ENCODE measurements at regions not wholly inside any gene's neighbourhood (a gene's known extent, or its start where the extent isn't known, plus 50 kb on each side); places are given as distances from the start of the nearest gene placed in this dataset.

GRCh38 chr5:125043781-125044391, 297.4 kb upstream of the ZNF608 start:
- DNase-seq (ENCODE audit: low read depth in 2 of 3, low spot score in 2 of 3), result no peak

DNA sequence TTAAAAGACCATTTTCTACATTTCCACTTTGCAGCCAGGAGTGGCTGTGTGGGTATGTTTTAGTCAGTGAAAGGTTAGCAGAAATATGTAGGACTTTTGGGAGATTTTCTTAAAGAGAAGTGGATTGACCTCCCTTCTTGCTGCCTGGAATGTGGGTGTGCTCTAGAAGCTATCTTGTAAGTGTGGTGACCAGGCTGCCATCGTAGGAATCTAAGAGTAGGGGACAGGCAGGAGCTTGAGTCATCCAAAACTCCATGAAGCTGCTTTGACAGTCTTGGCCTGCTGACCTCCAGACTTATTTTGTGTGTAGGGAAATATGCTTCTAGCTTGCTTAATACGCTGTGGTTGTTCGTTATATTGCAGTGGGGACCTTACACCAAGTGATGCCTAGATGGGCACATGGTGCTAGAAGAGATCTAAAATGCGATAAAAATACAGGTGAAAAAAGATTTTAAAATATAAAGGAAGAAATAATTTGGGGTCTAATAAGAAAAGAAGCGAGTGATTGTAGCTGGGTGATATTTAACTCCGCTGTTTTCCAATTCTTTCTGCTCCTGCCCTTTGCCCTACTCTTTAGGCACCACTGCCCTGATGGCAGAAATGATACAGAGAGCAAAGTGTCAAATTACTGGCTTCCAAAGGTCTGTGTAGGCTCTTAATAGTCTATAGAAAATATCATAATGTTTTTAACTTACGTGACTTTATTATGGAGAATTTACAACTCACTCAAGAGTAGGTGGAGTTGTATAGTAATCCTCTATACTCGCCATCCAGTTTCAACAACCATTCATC, 298.2 kb upstream of the ZNF608 start:
- no peak for DNase-seq (ENCODE audit: low read depth in 2 of 3, low spot score in 2 of 3)

DNA sequence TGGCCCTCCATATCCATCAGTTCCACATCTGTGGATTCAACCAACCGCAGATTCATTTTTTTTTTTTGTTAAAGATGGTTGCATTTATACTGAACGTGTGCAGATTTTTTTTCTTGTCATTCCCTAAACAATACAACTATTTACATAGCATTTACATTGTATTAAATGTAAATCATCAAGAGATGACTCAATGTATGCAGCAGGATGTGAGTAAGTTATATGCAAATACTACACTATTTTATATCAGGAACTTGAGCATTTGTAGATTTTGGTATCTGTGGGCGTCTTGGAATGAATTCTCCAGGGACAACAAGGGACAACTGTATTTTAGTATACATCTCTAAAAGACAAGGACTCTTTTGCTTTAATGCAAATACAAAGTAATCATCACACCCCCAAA, 299.2 kb upstream of the ZNF608 start:
- no peak for DNase-seq (ENCODE audit: low read depth in 2 of 3, low spot score in 2 of 3)

- no peak for DNase-seq (ENCODE audit: low read depth in 2 of 3, low spot score in 2 of 3)
Observed at GRCh38 chr5:125046838-125047237, 300.4 kb upstream of the ZNF608 start.

DNA sequence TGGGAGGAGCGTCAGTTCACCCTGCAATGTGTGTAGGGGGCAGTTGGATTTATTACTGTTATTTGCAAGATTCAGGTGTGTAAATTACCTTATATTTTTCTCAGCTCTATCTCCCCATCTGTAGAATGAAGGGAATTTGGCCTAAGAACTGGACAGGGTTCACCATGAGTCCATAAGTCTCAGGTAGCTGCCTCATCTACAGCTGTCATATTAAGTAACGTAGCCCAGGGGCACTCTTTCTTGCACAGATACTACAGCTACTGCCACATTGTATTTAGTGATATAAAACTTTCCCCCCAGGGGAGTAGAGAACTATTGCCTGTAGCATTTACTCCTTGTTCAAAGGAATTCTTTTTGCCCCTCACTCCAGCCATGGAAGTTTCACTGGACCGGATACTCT, 301.4 kb upstream of the ZNF608 start:
- no peak for DNase-seq (ENCODE audit: low read depth in 2 of 3, low spot score in 2 of 3)

- no peak for DNase-seq (ENCODE audit: low read depth in 2 of 3, low spot score in 2 of 3)
Observed at GRCh38 chr5:125049721-125050702, 303.6 kb upstream of the ZNF608 start.

GRCh38 chr5:125050926-125051325, 304.5 kb upstream of the ZNF608 start:
- no peak for DNase-seq (ENCODE audit: low read depth in 2 of 3, low spot score in 2 of 3)

DNA sequence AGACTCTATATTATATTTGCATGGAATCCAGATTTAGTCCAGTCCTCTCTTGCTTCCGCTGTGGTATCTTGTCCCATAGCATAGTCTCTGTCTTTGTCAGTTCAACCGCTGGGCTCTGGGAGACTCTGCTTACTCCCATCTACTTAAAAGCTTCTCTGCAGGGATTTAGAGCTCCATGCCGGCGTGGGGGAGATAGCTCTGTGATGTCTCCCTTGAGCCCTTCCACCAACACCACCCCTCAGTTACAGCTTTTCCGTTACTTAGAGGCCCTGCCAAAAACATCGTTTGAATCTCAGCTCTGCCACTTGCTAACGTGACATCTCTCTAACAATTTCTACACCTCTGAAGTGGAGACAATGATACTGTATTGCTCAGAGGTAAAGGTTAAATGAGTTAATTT, 306.1 kb upstream of the ZNF608 start:
- no peak for DNase-seq (ENCODE audit: low read depth in 2 of 3, low spot score in 2 of 3)

GRCh38 chr5:125053179-125053578, 306.7 kb upstream of the ZNF608 start:
- DNase-seq (ENCODE audit: low read depth in 2 of 3, low spot score in 2 of 3), result no peak

GRCh38 chr5:125054146-125054545, 307.7 kb upstream of the ZNF608 start:
- DNase-seq (ENCODE audit: low read depth in 2 of 3, low spot score in 2 of 3), result no peak

GRCh38 chr5:125056671-125057485, 310.4 kb upstream of the ZNF608 start:
- DNase-seq (ENCODE audit: low read depth in 2 of 3, low spot score in 2 of 3), result no peak

DNA sequence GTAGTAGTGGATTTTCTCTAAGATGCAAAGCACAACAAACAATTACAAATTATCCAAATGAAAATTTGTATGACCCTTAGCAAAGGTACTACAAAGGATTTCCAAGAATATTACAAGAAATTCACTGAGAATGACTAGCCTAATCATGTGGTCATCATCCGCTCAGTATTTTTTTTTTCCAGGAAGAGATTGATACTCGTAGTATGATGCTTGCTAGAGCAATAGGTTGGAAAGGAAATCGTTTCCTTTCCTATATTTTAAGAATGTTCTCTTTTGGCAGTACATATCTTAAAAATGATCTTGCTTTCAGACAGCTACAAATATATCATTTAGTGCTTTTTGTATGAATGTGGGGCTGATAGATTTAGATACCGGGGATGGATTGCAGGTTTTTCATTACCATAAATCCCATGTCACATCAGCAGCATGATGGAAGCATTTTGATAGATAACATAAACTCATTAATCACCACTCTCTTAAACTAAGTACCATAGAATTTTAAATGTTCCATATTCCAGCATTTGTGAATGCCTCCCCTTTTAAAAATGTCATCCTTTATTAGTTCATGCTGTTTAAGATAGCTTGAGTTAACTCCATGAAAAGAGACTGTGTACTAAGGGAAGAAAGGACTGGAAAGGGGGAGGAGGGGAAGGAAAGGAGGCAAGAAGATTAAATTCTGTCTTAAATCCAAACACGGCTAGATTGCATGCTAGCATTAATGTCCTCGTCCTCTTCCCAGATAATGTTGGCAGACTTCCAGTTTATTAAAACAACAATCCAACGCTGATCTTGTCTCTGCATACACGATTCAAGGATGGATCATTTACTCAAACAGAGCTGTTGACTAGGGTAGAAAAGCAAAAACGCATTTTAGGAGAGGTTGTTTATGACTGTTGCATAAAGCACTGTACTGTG, 311.7 kb upstream of the ZNF608 start:
- DNase-seq (ENCODE audit: low read depth in 2 of 3, low spot score in 2 of 3), result no peak

DNA sequence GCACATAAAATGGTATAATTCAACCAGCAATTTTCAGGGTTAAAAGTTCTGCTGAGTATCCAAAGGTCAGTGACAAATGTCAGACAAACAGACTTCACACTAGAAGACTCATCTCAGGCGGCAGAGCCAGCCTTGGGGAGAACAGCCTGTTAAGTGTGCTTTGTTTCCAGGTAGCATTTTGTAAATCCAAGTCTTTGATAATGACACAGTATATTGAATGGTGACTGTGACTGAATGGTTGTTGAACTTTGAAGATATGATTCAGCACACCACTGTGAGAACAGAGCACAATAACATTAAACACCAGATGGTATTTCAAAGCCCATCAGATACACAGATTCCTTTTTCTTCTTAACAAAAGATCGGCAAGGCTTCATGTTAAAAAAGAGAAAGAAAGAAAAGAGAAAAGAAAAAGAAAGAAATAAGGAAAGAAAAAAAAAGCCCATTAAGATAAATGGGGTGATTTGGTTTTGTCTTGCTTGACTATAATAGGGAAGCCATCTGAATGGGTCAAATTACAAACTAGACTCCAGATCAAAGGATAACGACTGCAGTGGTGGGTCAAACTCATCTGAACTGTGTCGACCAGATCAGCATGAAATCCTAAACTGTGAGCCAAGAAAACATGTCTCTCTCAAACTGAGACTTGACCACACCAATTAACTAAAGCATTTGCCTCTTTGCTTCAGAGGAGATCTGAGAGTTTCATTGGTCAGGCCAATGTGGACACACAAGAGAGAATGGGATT, 313.0 kb upstream of the ZNF608 start:
- DNase-seq (ENCODE audit: low read depth in 2 of 3, low spot score in 2 of 3), result no peak

- DNase-seq (ENCODE audit: low read depth in 2 of 3, low spot score in 2 of 3), result no peak
Observed at GRCh38 chr5:125061726-125062125, 315.3 kb upstream of the ZNF608 start.

- DNase-seq (ENCODE audit: low read depth in 2 of 3, low spot score in 2 of 3), result no peak
Observed at GRCh38 chr5:125064621-125065438, 318.4 kb upstream of the ZNF608 start.

DNA sequence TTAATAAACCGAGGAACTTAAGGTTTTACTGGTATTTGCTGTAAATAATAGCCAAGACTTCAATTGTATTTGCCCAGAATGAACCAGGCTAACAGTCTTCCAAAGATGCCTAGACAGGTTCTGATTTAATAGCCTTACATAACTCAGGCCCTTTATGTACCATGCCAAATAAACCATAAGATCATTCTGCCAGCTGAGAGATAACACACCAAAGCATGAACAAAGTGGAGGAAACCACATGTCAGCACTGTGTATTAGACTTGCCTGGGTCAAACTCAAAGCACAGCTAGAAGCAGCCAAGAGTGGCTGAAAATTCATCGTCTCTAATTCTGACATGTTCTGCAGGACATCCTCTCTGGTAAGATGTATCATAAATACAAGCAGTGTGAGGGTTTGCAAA, 319.3 kb upstream of the ZNF608 start:
- DNase-seq (ENCODE audit: low read depth in 2 of 3, low spot score in 2 of 3), result no peak

GRCh38 chr5:125070961-125071360, 324.5 kb upstream of the ZNF608 start:
- DNase-seq (ENCODE audit: low read depth in 2 of 3, low spot score in 2 of 3), result no peak

DNA sequence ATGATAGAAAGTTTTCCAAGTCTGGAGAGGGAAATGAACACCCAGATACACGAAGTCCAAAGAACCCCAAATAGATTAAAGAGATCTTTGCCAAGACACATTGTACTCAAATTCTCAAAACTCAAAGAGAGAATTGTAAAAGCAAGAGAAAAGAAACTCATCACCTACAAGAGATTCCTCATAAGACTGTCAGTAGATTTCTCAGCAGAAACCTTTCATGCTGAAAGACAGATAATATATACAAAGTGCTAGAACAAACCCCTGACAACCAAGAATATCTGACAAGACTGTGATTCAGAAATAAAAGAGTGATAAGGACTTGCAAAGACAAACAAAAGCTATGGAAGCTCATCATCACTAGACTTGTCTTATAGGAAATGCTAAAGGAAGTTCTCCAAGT, 326.7 kb upstream of the ZNF608 start:
- DNase-seq (ENCODE audit: low read depth in 2 of 3, low spot score in 2 of 3), result no peak
